Ascending aorta (tissue), 2 donors: ENCODE measurements at regions not wholly inside any gene's neighbourhood (a gene's known extent, or its start where the extent isn't known, plus 50 kb on each side); places are given as distances from the start of the nearest gene placed in this dataset.
"Not testable (repeated sequence)": the region's sequence is repeated elsewhere in the genome, so short reads cannot be mapped to it uniquely, and the experiment has no call there.

Experiments
- DNase-seq, 2 donors: peaks; one replicate each; pipeline ENCODE4 v3.0.0-alpha.2; 2019; ENCODE audit warnings: low spot score in 2 of 2
- H3K27ac ChIP-seq, 2 donors: fragments of 200-600 bp; sonication (generic); one replicate each; pipeline ENCODE4 v1.5.1; 2016 to 2017; ENCODE audit warnings: mild to moderate bottlenecking in 1 of 2
- H3K27me3 ChIP-seq: fragments of 200-600 bp; sonication (generic); one replicate; pipeline ENCODE4 v1.5.1; 2017
- H3K36me3 ChIP-seq, 2 donors: fragments of 200-600 bp; sonication (generic); one replicate each; pipeline ENCODE4 v1.5.1; 2016
- H3K4me1 ChIP-seq, 2 donors: fragments of 200-600 bp; sonication (generic); one replicate each; pipeline ENCODE4 v1.5.1; 2016 to 2017; ENCODE audit warnings: mild to moderate bottlenecking in 1 of 2
- H3K4me3 ChIP-seq, 2 donors: fragments of 200-600 bp; sonication (generic); one replicate each; pipeline ENCODE4 v1.5.1; 2016 to 2017; ENCODE audit warnings: mild to moderate bottlenecking in 1 of 2
- H3K9me3 ChIP-seq, 2 donors: fragments of 200-600 bp; sonication (generic); one replicate each; pipeline ENCODE4 v1.5.1; 2016
- CTCF ChIP-seq, 3 experiments: fragments of 200-600 bp in 2 of 3; fragments of 450-650 bp in 1 of 3; sonication (generic) in 2 of 3; IDR thresholded peaks; one replicate each; pipeline ENCODE4 v1.5.1; 2016 to 2019; ENCODE audit warnings: antibody characterized with exemption in 3 of 3, mild to moderate bottlenecking in 1 of 3, moderate library complexity in 1 of 3
- intact Hi-C: fragments of 100-400 bp; cut with DNase I; formaldehyde crosslinking; loops from one replicate; pipeline ENCODE4 v1.15.1; 2023

GRCh38 chr5:28305891-28306290, 1267.5 kb upstream of the CDH9 start:
- Histone ChIP-seq H3K4me3 (no peak overlapping the region), H3K36me3 (no peaks in the 10 kb centered on the region), H3K9me3 (peaks cover 0 to 6% of the 10 kb centered on the region in 2 donors), H3K27me3 (no peaks in the 10 kb centered on the region), H3K4me1 (no peaks in the 10 kb centered on the region), H3K27ac (no peak overlapping the region)
- intact Hi-C loops, result no loop called here
- no peak for DNase-seq
- no peak for TF ChIP-seq CTCF (IDR thresholded peaks at IDR 0.05)

GRCh38 chr5:28301712-28302111, 1263.3 kb upstream of the CDH9 start:
- TF ChIP-seq CTCF (IDR thresholded peaks at IDR 0.05), result no peak
- H3K4me1 ChIP-seq, result no peaks in the 10 kb centered on the region
- no peak for DNase-seq
- no peaks in the 10 kb centered on the region for H3K36me3 ChIP-seq
- intact Hi-C loops, result no loop called here
- H3K4me3 ChIP-seq, result no peak overlapping the region
- no peak overlapping the region for H3K27ac ChIP-seq
- no peaks in the 10 kb centered on the region for H3K27me3 ChIP-seq
- peaks cover 0 to 6% of the 10 kb centered on the region in 2 donors for H3K9me3 ChIP-seq

- intact Hi-C loops, result no loop called here
- Histone ChIP-seq H3K27ac (no peak overlapping the region), H3K27me3 (no peaks in the 10 kb centered on the region), H3K4me3 (no peak overlapping the region), H3K9me3 (no peaks in the 10 kb centered on the region), H3K36me3 (no peaks in the 10 kb centered on the region), H3K4me1 (no peaks in the 10 kb centered on the region)
- DNase-seq, result no peak
- no peak for TF ChIP-seq CTCF (IDR thresholded peaks at IDR 0.05)
These were observed 1258.0 kb upstream of the CDH9 start for GRCh38 chr5:28296254-28297013.

- intact Hi-C loops, H3K4me1 ChIP-seq, H3K27me3 ChIP-seq, H3K9me3 ChIP-seq, H3K4me3 ChIP-seq, H3K27ac ChIP-seq, DNase-seq, H3K36me3 ChIP-seq: not testable (repeated sequence)
These were observed 1248.6 kb upstream of the CDH9 start for GRCh38 chr5:28287021-28287420.

- intact Hi-C loops, result no loop called here
- Histone ChIP-seq H3K36me3 (no peaks in the 10 kb centered on the region), H3K27me3 (no peaks in the 10 kb centered on the region), H3K9me3 (no peaks in the 10 kb centered on the region), H3K4me3 (no peak overlapping the region), H3K27ac (no peak overlapping the region), H3K4me1 (no peaks in the 10 kb centered on the region)
- no peak for DNase-seq
- no peak for TF ChIP-seq CTCF (IDR thresholded peaks at IDR 0.05)
These were observed 1248.2 kb upstream of the CDH9 start for GRCh38 chr5:28286566-28286965.

GRCh38 chr5:28284788-28285187, 1246.4 kb upstream of the CDH9 start:
- Histone ChIP-seq H3K27me3 (no peaks in the 10 kb centered on the region), H3K4me3 (no peak overlapping the region), H3K36me3 (no peaks in the 10 kb centered on the region), H3K27ac (no peak overlapping the region), H3K9me3 (no peaks in the 10 kb centered on the region), H3K4me1 (no peaks in the 10 kb centered on the region)
- DNase-seq, result no peak
- intact Hi-C loops, result no loop called here
- TF ChIP-seq CTCF (IDR thresholded peaks at IDR 0.05), result no peak
